Large intestine (tissue), 3 donors: ENCODE measurements at regions not wholly inside any gene's neighbourhood (a gene's known extent, or its start where the extent isn't known, plus 50 kb on each side); places are given as distances from the start of the nearest gene placed in this dataset.

Experiments
- DNase-seq, 2 donors: peaks; one replicate each; pipeline versions ENCODE4 v3.0.0 to v3.0.0-alpha.2; 2013
- H3K27ac ChIP-seq: one replicate; pipeline ENCODE4 v1.5.1; 2013; ENCODE audit warnings: low read length
- H3K27me3 ChIP-seq: 2 replicates; pipeline ENCODE4 v1.6.1; 2013; ENCODE audit warnings: low read length; ENCODE audit not compliant: control insufficient read depth, insufficient read depth
- H3K36me3 ChIP-seq: 2 replicates; pipeline ENCODE4 v1.6.1; 2013; ENCODE audit warnings: low read length; ENCODE audit not compliant: control insufficient read depth, insufficient read depth
- H3K4me1 ChIP-seq: one replicate; pipeline ENCODE4 v1.6.1; 2013; ENCODE audit warnings: low read length; ENCODE audit not compliant: control insufficient read depth, insufficient read depth
- H3K4me3 ChIP-seq: one replicate; pipeline ENCODE4 v1.5.1; 2013; ENCODE audit warnings: low read length
- H3K9me3 ChIP-seq: one replicate; pipeline ENCODE4 v1.6.1; 2013; ENCODE audit warnings: mild to moderate bottlenecking, low read depth, low read length, moderate library complexity; ENCODE audit not compliant: control insufficient read depth
- WGBS: methylation state at CpG from one replicate; pipeline ENCODE4 v1.1.5; 2013; ENCODE audit warnings: low lambda C conversion rate; ENCODE audit not compliant: insufficient coverage; 5-methylcytosine and 5-hydroxymethylcytosine counted together

DNA sequence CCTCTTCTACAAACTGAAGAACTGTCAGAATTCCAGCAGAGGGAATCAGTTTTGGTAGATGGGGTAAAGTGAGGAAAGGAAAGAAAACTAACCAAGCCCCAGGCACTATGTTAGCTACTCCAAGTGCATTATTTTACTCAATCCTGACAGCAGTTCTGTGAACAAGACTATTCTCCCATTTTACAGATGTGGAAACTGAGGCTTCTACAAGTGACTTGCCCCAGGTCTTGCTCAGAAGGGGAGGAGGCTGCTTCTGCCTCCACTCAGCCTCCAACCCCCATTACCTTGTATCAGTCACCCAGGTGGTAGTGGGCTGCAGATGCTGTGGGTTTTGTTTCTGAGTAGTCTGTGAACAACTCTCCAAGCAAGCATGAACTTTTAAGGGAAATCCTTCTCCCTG lies 315.2 kb upstream of the MAF start:
- Histone ChIP-seq H3K27me3 (no peaks in the 10 kb centered on the region), H3K4me3 (no peak overlapping the region), H3K36me3 (no peaks in the 10 kb centered on the region), H3K4me1 (peaks cover 17% of the 10 kb centered on the region), H3K27ac (peak overlapping the region; percentile 53), H3K9me3 (peaks cover 5% of the 10 kb centered on the region)
- DNase-seq = no peak

DNA sequence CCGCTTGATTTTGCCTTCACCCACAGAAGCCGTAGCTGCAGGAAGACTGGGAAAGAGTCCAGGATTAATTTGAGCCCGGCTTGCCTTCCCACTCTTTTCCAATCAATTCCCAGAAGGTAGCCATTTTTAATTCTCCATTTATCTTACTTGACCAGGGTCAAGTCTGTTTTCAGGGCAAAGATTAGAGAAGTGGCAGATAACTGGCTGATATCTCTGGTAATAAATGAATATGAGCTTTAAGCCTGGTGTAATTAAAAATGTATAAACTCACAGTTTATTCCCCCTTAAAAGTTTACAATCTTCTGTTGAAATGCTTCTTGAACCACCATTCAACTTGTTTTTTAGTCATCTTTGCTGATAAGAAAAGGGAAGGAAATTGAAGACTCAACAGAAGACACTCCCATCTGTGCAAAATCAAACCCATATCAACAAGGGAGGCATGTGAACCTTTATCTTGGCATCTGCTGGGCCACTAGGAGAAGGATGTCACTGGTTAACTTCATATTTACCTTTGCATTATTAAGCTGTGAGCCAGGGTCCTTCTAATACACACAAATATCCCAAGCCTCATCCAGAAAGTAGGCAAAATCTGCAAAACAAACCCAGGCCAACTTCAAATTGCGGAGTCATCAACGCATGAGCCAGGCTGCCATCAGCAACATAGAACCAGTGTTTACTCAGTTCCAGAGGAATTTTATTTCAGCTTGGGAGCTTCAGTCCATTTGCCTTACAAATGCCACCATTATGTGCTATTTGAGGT lies 314.6 kb upstream of the MAF start:
- peak in 1 of 2 donors; percentile 60 for DNase-seq
- peaks cover 17% of the 10 kb centered on the region for H3K4me1 ChIP-seq
- WGBS = no CpG with 5 or more reads among the region's 5 CpGs
- peak overlapping the region; percentile 58 for H3K27ac ChIP-seq
- H3K27me3 ChIP-seq = no peaks in the 10 kb centered on the region
- no peak overlapping the region for H3K4me3 ChIP-seq
- H3K9me3 ChIP-seq = peaks cover 5% of the 10 kb centered on the region
- H3K36me3 ChIP-seq = no peaks in the 10 kb centered on the region

DNA sequence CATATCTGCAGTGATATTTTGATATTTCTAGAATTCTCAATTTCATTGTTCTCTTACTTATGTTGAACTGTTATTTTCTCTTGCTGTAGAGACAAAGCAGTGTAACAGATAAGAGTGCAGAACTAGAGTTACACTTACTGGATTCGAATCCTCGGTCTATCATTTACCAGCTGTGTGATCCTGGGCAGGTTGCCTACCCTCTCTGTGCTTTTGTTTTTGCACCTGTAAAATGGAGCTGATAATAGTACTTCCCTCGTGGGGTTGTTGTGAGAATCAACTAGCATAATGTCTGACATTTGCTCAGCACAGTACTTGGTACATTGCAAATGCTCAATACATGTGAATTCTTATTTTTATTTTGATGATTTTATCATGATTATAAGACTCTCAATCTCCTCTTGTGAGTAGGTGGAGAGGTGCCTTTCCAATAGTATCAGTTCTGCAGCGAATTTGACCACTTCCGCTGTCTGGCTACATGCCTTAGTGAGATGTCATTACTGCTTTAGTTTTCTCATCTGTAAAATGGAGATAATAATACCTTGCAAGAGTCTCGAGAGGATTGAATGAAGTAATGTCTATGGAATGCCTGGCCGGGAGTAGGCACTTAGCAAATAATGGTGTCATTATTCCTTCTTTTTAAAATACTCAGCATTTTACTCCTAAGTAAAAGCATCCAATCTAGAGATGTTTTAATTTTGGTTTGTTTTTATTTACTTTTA lies 312.2 kb upstream of the MAF start:
- no peaks in the 10 kb centered on the region for H3K36me3 ChIP-seq
- peaks cover 5% of the 10 kb centered on the region for H3K9me3 ChIP-seq
- no peak overlapping the region for H3K27ac ChIP-seq
- H3K27me3 ChIP-seq = no peaks in the 10 kb centered on the region
- WGBS = 80% methylated on average over 2 of the region's 7 CpGs
- DNase-seq = no peak
- H3K4me1 ChIP-seq = peaks cover 10% of the 10 kb centered on the region
- H3K4me3 ChIP-seq = no peak overlapping the region

DNA sequence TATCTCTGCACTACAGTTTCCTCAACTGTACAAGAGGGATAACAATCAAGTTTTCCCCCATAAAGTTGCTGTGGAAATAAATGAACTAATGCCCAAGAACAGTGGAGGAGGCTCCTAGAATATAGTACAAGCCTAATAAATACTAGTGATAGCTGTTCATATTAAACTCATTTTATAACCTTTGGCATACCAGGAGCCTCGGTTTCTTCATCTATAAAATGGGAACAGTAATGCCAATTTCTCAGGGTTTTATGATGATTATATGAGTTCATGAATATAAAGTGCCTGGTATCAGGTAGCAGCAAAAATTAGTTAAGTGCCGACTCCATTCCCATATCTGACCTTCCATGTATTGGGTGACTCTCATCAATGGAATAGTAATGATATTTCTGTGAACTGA lies 311.1 kb upstream of the MAF start:
- no peaks in the 10 kb centered on the region for H3K36me3 ChIP-seq
- no peak for DNase-seq
- 100% methylated on average over 1 of the region's 2 CpGs for WGBS
- no peak overlapping the region for H3K27ac ChIP-seq
- H3K9me3 ChIP-seq = peaks cover 5% of the 10 kb centered on the region
- no peak overlapping the region for H3K4me3 ChIP-seq
- H3K27me3 ChIP-seq = no peaks in the 10 kb centered on the region
- peaks cover 10% of the 10 kb centered on the region for H3K4me1 ChIP-seq

DNA sequence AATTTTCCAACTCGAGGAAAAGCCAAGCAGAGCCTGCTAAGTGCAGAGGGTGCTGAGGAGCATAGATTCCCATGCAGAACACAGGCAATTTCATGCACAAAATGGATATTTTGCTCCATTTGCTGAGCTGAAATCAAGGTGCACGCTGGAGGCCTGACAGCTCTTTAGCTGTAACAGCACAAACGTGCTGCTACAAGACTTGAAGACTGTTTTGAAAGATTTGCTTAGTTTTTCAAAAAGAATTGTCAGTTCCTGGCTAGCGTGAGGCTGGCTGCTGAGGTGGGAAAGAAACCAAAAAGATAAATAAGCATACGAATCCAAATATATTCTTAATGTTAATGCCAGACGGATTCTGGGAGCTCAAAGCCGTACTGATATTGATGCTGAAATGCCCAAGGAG lies 309.0 kb upstream of the MAF start:
- Histone ChIP-seq H3K4me3 (no peak overlapping the region), H3K4me1 (peaks cover under 1% of the 10 kb centered on the region), H3K27ac (no peak overlapping the region), H3K27me3 (no peaks in the 10 kb centered on the region), H3K36me3 (no peaks in the 10 kb centered on the region), H3K9me3 (peaks cover 5% of the 10 kb centered on the region)
- DNase-seq = no peak
- no CpG with 5 or more reads among the region's 7 CpGs for WGBS

DNA sequence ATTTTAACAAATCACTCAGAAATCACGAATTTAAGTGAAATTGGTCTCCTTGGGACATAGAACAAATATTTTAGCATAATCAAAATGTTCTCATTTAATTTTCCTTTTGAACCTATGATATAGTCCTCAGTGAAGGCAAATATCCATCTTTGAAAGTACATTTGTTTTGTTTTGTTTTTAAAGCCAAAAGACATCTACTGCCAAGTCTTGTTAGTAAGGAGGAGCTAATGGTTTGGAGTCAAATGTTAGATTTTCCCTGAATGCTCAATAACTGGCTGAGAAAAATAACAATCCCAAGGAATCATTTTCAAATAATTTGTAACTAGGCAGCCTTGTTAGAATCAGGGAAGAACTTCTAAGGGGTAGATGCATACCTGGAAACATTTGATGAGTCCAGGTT lies 302.9 kb upstream of the MAF start:
- WGBS = 83% methylated on average over 1 of the region's 1 CpG
- no peak for DNase-seq
- H3K36me3 ChIP-seq = no peaks in the 10 kb centered on the region
- peaks cover 19% of the 10 kb centered on the region for H3K4me1 ChIP-seq
- H3K27me3 ChIP-seq = no peaks in the 10 kb centered on the region
- no peak overlapping the region for H3K4me3 ChIP-seq
- H3K9me3 ChIP-seq = no peaks in the 10 kb centered on the region
- no peak overlapping the region for H3K27ac ChIP-seq

DNA sequence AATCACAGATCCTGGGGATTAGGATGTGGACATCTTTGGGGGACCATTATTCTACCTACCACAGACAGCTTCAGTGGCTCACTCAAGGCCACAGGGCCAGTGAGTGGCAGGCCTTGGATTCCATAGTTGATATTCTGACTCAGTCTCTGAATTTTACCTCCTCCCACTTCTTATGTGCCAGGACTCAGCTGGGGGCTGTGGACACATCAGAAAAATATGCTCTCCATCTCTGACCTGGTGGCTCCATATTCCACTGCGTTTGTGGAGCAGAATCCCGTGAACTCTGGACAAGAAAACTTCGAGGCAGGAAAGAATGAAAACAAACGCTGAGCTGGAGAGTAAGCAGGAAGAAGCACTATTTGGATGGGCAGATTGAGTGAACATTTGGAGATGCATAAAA lies 301.8 kb upstream of the MAF start:
- H3K27me3 ChIP-seq = no peaks in the 10 kb centered on the region
- no CpG with 5 or more reads among the region's 4 CpGs for WGBS

DNA sequence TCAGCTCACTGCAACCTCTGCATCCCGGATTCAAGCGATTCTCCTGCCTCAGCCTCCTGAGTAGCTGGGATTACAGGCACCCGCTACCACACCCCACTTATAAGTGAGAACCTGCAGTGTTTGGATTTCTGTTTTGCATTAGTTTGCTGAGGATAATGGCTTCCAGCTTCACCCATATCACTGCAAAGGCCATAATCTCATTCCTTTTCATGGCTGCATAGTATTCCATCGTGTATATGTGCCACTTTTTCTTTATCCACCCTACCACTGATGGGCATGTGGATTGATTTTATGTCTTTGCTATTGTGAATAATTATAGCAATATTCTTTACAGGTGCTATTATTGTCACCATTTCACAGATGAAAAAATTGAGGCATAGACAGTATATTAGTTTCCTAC lies 301.0 kb upstream of the MAF start:
- WGBS = no CpG with 5 or more reads among the region's 4 CpGs
- Histone ChIP-seq H3K27ac (no peak overlapping the region), H3K36me3 (no peaks in the 10 kb centered on the region), H3K4me1 (peaks cover 36% of the 10 kb centered on the region), H3K9me3 (no peaks in the 10 kb centered on the region), H3K27me3 (no peaks in the 10 kb centered on the region), H3K4me3 (no peak overlapping the region)
- DNase-seq = no peak

More for the DNA sequence above, 301.8 kb upstream of the MAF start:
- DNase-seq = no peak
- Histone ChIP-seq H3K27ac (no peak overlapping the region), H3K9me3 (no peaks in the 10 kb centered on the region), H3K4me1 (peaks cover 27% of the 10 kb centered on the region), H3K4me3 (no peak overlapping the region), H3K36me3 (no peaks in the 10 kb centered on the region)

DNA sequence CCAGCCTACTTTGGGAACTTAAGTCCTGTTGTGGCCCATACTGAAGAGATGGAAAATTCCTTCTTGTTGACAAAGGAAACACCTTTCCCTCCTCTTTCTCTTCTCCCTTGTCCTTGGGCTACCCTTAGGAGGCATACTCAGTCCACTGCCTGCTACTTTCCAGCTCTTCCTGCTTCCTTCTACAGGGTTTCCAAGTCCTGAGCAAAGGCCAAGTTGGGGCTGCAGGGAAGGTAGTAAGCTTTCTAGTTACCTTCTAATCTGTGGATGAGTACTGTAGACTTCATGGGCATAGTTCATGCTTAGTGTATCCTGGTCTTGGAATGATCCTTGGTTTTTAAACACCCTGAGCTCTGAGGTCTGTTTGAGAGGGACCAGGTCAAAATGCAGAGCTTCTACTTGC lies 299.2 kb upstream of the MAF start:
- DNase-seq = peak; percentile 82 to 88
- Histone ChIP-seq H3K9me3 (no peaks in the 10 kb centered on the region), H3K27ac (peak overlapping the region; percentile 86)

DNA sequence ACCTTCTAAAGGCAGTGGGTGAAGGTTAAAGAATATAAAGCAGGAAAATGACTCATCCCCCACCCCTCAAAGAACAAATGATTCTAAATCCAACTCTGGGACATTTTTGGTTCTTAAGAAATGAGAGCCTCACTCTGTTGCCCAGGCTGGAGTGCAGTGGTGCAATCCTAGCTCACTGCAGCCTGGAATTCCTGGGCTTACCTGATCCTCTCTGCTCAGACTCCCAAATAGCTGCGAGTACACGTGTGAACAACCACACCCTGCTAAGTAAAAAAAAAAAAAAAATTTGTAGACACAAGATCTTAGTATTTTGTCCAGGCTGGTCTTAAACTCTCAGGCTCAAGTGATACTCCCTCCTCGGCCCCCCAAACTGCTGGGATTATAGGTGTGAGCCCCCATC lies 298.8 kb upstream of the MAF start:
- DNase-seq = no peak
- Histone ChIP-seq H3K4me1 (peaks cover 48% of the 10 kb centered on the region), H3K27ac (peak overlapping the region; percentile 86), H3K36me3 (no peaks in the 10 kb centered on the region), H3K9me3 (no peaks in the 10 kb centered on the region), H3K27me3 (no peaks in the 10 kb centered on the region), H3K4me3 (no peak overlapping the region)
- WGBS = no CpG with 5 or more reads among the region's 3 CpGs

More for the DNA sequence above, 299.2 kb upstream of the MAF start:
- no peaks in the 10 kb centered on the region for H3K27me3 ChIP-seq
- H3K4me1 ChIP-seq = peaks cover 48% of the 10 kb centered on the region
- H3K36me3 ChIP-seq = no peaks in the 10 kb centered on the region
- H3K4me3 ChIP-seq = no peak overlapping the region

DNA sequence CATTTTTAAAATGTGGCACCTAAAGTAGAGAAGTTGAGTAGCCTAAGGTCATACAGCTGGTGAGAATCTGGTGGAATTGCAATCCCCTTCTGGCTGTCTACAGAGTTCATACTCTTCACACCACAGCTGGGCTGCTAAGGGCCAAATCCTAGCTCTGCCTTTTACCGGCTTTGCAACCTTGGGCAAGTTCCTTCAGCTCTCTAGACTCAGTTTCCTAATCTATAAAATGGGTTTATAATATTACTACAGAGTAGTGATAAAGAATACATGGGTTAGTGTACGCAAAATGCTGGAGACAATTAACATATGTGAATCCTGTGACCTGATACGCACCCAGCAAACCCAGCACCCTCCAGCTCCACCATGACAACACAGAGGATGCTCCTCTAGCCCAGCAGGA lies 298.2 kb upstream of the MAF start:
- WGBS = no CpG with 5 or more reads among the region's 3 CpGs
- peak overlapping the region; percentile 86 for H3K27ac ChIP-seq

More for the DNA sequence above, 298.2 kb upstream of the MAF start:
- Histone ChIP-seq H3K9me3 (no peaks in the 10 kb centered on the region), H3K4me3 (no peak overlapping the region), H3K36me3 (no peaks in the 10 kb centered on the region), H3K4me1 (peaks cover 48% of the 10 kb centered on the region), H3K27me3 (no peaks in the 10 kb centered on the region)
- DNase-seq = no peak
